ENCODE measurements at regions not wholly inside any gene's neighbourhood (a gene's known extent, or its start where the extent isn't known, plus 50 kb on each side); places are given as distances from the start of the nearest gene placed in this dataset.

GRCh38 chr1:166603296-166603695 is 236.0 kb upstream of the POGK start (continued):
- TF ChIP-seq, protein P1, sequence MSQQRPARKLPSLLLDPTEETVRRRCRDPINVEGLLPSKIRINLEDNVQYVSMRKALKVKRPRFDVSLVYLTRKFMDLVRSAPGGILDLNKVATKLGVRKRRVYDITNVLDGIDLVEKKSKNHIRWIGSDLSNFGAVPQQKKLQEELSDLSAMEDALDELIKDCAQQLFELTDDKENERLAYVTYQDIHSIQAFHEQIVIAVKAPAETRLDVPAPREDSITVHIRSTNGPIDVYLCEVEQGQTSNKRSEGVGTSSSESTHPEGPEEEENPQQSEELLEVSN (IDR thresholded peaks at IDR 0.05): no peak
- no peak for TF ChIP-seq CHD7 (IDR thresholded peaks at IDR 0.05; ENCODE audit: insufficient replicate concordance, low read length)
- TF ChIP-seq TCF12 (IDR thresholded peaks at IDR 0.05; ENCODE audit: low read depth, low read length): no peak
- no peak for TF ChIP-seq JUN (IDR thresholded peaks at IDR 0.05; ENCODE audit: low read depth, low read length)

Data from H1 (cell line).